Activated naive CD8-positive, alpha-beta T cell treated with anti-CD3 and anti-CD28 coated beads, Interleukin-2, amount 50 U/mL, for 16 hours (primary cell): ENCODE measurements at regions not wholly inside any gene's neighbourhood (a gene's known extent, or its start where the extent isn't known, plus 50 kb on each side); places are given as distances from the start of the nearest gene placed in this dataset.
"Not testable (repeated sequence)": the region's sequence is repeated elsewhere in the genome, so short reads cannot be mapped to it uniquely, and the experiment has no call there.

Experiments
- DNase-seq: peaks from one replicate; pipeline ENCODE4 v3.0.0-alpha.2; 2020; ENCODE audit warnings: low read depth, low spot score

- DNase-seq, result no peak
Measured at GRCh38 chr3:177476495-177476894, 279.2 kb upstream of the TBL1XR1 start.

- DNase-seq, result no peak
Measured at GRCh38 chr3:177476921-177477435, 279.7 kb upstream of the TBL1XR1 start.

GRCh38 chr3:177478170-177478867 lies 281.0 kb upstream of the TBL1XR1 start:
- no peak for DNase-seq

- no peak for DNase-seq
Measured at GRCh38 chr3:177479630-177480029, 282.3 kb upstream of the TBL1XR1 start.

GRCh38 chr3:177481329-177481728 lies 284.0 kb upstream of the TBL1XR1 start:
- DNase-seq, result no peak

GRCh38 chr3:177482048-177482691 lies 284.9 kb upstream of the TBL1XR1 start:
- no peak for DNase-seq

GRCh38 chr3:177483182-177483967 lies 286.1 kb upstream of the TBL1XR1 start:
- DNase-seq, result no peak

- no peak for DNase-seq
Measured at GRCh38 chr3:177484206-177484605, 286.9 kb upstream of the TBL1XR1 start.

- DNase-seq, result no peak
Measured at GRCh38 chr3:177484926-177485325, 287.6 kb upstream of the TBL1XR1 start.

- no peak for DNase-seq
Measured at GRCh38 chr3:177487635-177488186, 290.4 kb upstream of the TBL1XR1 start.

GRCh38 chr3:177488740-177489139 lies 291.5 kb upstream of the TBL1XR1 start:
- no peak for DNase-seq

- no peak for DNase-seq
Measured at GRCh38 chr3:177490626-177491025, 293.3 kb upstream of the TBL1XR1 start.

- DNase-seq, result no peak
Measured at GRCh38 chr3:177491296-177492032, 294.2 kb upstream of the TBL1XR1 start.

GRCh38 chr3:177493091-177493490 lies 295.8 kb upstream of the TBL1XR1 start:
- DNase-seq, result no peak

- DNase-seq, result no peak
Measured at GRCh38 chr3:177494216-177494615, 296.9 kb upstream of the TBL1XR1 start.

- DNase-seq, result no peak
Measured at GRCh38 chr3:177495566-177495965, 298.3 kb upstream of the TBL1XR1 start.

GRCh38 chr3:177498037-177498857 lies 301.0 kb upstream of the TBL1XR1 start:
- no peak for DNase-seq

GRCh38 chr3:177499039-177499438 lies 301.8 kb upstream of the TBL1XR1 start:
- DNase-seq, result not testable (repeated sequence)

GRCh38 chr3:177499779-177500423 lies 302.6 kb upstream of the TBL1XR1 start:
- DNase-seq, result no peak

GRCh38 chr3:177510693-177511216 lies 313.5 kb upstream of the TBL1XR1 start:
- no peak for DNase-seq
